Activated CD4-positive, alpha-beta T cell treated with anti-CD3 and anti-CD28 coated beads, Interleukin-2, amount 10 ng/mL, durations not matched to agents 24 days and 14 days (primary cell): ENCODE measurements at regions not wholly inside any gene's neighbourhood (a gene's known extent, or its start where the extent isn't known, plus 50 kb on each side); places are given as distances from the start of the nearest gene placed in this dataset.

Experiments used
- DNase-seq: peaks from one replicate; pipeline ENCODE4 v3.0.0; 2022
- H3K27ac Mint-ChIP-seq: one replicate; pipeline ENCODE4 v1.8.0; 2022; ENCODE audit warnings: mild to moderate bottlenecking, mixed read lengths
- H3K27me3 Mint-ChIP-seq: one replicate; pipeline ENCODE4 v1.8.0; 2022; ENCODE audit warnings: mixed read lengths
- H3K36me3 Mint-ChIP-seq: one replicate; pipeline ENCODE4 v1.8.0; 2022; ENCODE audit warnings: low read depth, mild to moderate bottlenecking, mixed read lengths
- H3K4me1 Mint-ChIP-seq: one replicate; pipeline ENCODE4 v1.8.0; 2021; ENCODE audit warnings: mixed read lengths
- H3K4me3 Mint-ChIP-seq: one replicate; pipeline ENCODE4 v1.8.0; 2022; ENCODE audit warnings: mild to moderate bottlenecking, moderate library complexity, mixed read lengths
- H3K9me3 Mint-ChIP-seq: one replicate; pipeline ENCODE4 v1.8.0; 2021; ENCODE audit warnings: mixed read lengths
- intact Hi-C: fragments of 100-400 bp; cut with micrococcal nuclease; formaldehyde crosslinking; loops from one replicate; pipeline ENCODE4 v1.15.1; 2023

DNA sequence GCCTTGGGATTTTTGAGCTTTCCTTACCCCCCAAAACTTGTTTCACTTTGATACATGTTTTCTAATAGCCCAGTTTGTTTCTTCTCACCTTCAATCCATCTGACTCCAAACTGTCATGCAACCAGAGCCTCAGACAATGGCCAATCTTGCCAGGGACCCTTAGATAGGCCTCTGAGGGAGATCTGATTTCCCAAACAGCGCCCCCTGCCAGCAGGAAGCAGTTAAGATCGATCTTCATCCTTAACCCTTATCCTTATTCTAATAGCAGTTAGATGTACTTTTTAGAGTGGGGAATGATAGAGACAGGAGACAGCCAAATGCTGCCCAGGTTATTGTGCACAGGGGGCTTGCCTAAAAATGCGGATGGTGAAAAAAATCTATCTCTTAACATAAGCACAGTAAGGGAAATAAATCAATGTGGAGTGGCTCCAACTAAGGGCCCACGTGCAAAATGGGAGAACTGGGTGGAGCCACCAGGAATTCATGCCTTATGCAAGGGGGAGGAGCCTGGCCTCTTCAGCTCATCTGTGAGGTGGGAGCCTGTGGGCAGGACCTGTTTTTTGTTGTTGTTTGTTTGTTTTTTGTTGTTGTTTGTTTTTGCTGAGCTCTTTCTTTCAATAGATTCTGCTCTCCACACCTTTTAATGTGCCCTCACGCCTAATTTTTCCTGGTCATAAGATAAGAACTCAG, 833.6 kb upstream of the AGA start:
- Mint-ChIP-seq H3K36me3 (no peaks in the 10 kb centered on the region), H3K4me3 (no peak overlapping the region), H3K4me1 (no peaks in the 10 kb centered on the region), H3K27me3 (no peaks in the 10 kb centered on the region), H3K9me3 (no peaks in the 10 kb centered on the region), H3K27ac (no peak overlapping the region)
- no peak for DNase-seq
- intact Hi-C loops, result no loop called here

DNA sequence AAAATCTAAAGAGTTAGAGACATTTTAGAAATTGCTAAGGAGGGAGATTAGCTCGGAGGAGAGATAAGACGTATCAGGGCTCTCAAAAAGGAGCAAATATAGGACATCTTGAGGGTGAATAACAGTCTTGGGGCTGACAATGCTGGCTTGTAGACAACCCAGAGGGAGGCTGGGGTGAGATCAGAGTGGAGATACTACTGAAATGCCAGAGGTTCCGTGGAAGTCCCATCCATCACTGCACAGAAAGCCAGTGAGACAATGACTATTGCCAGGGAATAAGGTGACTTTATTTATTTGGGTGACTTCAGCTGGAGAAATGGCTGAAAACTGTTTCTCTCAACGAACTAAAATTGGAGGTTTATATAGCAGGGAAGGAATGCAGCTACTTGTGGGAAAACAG, 838.1 kb upstream of the AGA start:
- intact Hi-C loops, result no loop called here
- Mint-ChIP-seq H3K27me3 (no peaks in the 10 kb centered on the region), H3K4me3 (no peak overlapping the region), H3K27ac (no peak overlapping the region), H3K4me1 (no peaks in the 10 kb centered on the region), H3K9me3 (no peaks in the 10 kb centered on the region), H3K36me3 (no peaks in the 10 kb centered on the region)
- DNase-seq, result no peak

DNA sequence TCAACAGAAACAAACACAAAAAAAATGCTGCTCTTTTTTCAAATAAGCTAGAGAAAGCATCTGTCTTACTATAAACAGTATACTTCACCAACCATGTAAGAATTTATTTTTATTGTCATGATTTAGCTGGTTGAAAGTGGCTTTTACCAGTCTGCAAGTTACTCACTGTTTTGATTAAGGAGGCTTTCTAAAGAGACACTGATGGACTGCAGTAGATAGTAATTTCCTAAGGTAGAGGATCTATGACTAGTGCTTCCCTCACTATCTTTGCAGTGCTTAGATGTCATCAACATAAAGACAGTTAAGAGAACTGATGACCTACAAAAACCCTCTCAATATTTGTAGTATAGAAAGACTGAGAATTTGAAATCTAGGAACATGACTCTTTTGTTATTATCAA, 846.2 kb upstream of the AGA start:
- no peaks in the 10 kb centered on the region for H3K27me3 Mint-ChIP-seq
- no peak for DNase-seq
- intact Hi-C loops, result no loop called here
- no peaks in the 10 kb centered on the region for H3K4me1 Mint-ChIP-seq
- no peaks in the 10 kb centered on the region for H3K9me3 Mint-ChIP-seq
- H3K4me3 Mint-ChIP-seq, result no peak overlapping the region
- H3K27ac Mint-ChIP-seq, result no peak overlapping the region
- no peaks in the 10 kb centered on the region for H3K36me3 Mint-ChIP-seq

DNA sequence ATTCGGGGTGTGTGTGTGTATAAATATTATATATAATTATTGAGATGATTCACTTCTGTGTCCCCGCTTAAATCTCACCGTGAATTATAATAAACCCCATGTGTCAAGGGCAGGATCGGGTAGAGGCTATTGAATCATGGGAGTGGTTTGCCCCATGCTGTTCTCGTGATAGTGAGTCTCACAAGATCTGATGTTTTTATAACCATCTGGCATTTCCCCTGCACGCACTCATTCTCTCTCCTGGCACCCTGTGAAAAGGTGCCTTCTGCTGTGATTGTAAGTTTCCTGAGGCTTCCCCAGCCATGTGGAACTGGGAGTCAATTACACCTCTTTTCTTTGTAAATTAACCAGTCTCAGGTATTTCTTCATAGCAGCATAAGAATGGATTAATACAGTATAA, 851.4 kb upstream of the AGA start:
- no peak overlapping the region for H3K4me3 Mint-ChIP-seq
- no peaks in the 10 kb centered on the region for H3K4me1 Mint-ChIP-seq
- no peak overlapping the region for H3K27ac Mint-ChIP-seq
- peaks cover 5% of the 10 kb centered on the region for H3K9me3 Mint-ChIP-seq
- intact Hi-C loops, result no loop called here
- no peaks in the 10 kb centered on the region for H3K27me3 Mint-ChIP-seq
- no peak for DNase-seq
- no peaks in the 10 kb centered on the region for H3K36me3 Mint-ChIP-seq

DNA sequence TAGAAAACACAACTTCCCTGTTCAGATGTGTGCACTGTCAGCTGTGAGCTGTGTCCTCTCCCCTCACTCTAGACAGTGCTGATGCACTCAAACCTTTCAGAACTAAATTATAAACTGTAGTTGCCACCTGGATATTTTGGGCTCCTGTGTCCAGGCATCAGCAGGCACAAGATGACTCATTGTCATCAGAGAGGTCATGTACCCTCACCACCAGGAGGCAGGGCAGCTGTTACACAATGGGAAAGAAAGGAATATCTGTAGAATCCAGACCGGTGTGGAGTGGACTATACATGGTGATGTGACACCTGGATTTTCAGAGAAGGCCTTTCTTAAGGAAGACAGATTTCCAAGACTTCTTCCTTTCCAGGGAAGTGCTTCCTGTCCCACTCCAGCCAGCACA, 854.4 kb upstream of the AGA start:
- no peaks in the 10 kb centered on the region for H3K27me3 Mint-ChIP-seq
- H3K4me3 Mint-ChIP-seq, result no peak overlapping the region
- no peak overlapping the region for H3K27ac Mint-ChIP-seq
- DNase-seq, result no peak
- no peaks in the 10 kb centered on the region for H3K36me3 Mint-ChIP-seq
- no peaks in the 10 kb centered on the region for H3K4me1 Mint-ChIP-seq
- intact Hi-C loops, result no loop called here
- H3K9me3 Mint-ChIP-seq, result peaks cover 5% of the 10 kb centered on the region

DNA sequence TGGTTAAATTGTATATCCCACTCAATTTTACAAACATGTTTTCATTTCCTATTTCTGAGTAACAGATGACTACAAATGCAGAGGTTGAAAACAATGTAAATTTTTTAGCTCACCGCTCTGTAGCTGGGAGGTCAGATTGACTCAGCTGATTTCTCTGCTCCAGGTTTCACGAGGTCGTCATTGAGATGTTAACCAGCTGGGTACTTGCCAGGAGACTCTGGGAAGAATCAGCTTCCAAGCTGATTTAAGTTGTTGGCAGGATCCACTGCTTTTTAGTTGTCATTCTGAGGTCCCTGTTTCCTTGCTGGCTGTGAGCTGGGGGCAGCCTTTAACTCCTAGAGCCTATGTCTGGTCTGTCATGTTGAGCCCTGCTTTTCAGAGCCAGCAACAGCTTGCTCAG, 864.3 kb upstream of the AGA start:
- no peaks in the 10 kb centered on the region for H3K4me1 Mint-ChIP-seq
- intact Hi-C loops, result no loop called here
- no peaks in the 10 kb centered on the region for H3K9me3 Mint-ChIP-seq

DNA sequence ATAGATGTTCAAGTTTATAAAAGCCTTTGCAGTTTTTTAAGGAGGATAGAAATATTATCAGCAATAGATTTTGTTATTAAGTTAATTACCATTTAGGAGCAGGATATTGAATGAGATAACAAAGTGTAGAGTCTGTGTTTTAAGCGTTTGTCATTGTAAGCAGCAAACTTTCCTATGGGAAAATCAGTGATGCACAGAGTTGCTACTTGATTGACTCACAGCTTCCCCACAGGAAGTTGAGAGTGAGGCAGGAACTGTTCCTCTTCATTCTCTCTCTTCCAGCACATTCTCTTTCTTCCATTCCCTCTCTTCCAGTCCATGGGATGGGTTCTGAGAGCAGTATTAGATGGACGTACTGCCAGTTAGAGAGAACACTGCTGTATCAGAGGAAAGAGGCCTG, 867.7 kb upstream of the AGA start:
- no peak for DNase-seq
- Mint-ChIP-seq H3K27me3 (no peaks in the 10 kb centered on the region), H3K27ac (no peak overlapping the region), H3K4me1 (no peaks in the 10 kb centered on the region), H3K9me3 (no peaks in the 10 kb centered on the region), H3K4me3 (no peak overlapping the region), H3K36me3 (no peaks in the 10 kb centered on the region)
- intact Hi-C loops, result no loop called here

More for the DNA sequence above, 864.3 kb upstream of the AGA start:
- no peak for DNase-seq
- no peaks in the 10 kb centered on the region for H3K36me3 Mint-ChIP-seq
- no peaks in the 10 kb centered on the region for H3K27me3 Mint-ChIP-seq
- H3K27ac Mint-ChIP-seq, result no peak overlapping the region
- H3K4me3 Mint-ChIP-seq, result no peak overlapping the region

DNA sequence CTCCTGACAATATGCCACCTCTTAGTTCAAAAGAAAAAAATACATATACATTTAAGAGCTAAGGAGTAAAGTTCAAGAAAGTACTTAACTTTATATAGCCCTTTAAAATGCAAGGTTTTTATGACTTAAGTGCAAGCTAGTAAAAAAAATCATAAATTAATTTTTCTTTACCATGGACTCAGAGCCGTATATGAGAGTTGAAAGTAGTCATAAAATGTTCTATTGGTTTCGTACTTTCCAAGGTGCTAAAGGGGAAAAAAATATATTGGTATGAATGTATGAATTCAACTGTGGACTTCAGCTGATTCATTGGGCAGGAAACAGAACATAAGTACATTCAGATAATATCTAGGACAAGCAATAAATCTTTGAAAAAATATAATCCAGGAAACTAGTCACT, 869.8 kb upstream of the AGA start:
- Mint-ChIP-seq H3K27ac (no peak overlapping the region), H3K36me3 (no peaks in the 10 kb centered on the region), H3K27me3 (no peaks in the 10 kb centered on the region), H3K9me3 (no peaks in the 10 kb centered on the region), H3K4me1 (no peaks in the 10 kb centered on the region), H3K4me3 (no peak overlapping the region)
- DNase-seq, result no peak
- intact Hi-C loops, result no loop called here

DNA sequence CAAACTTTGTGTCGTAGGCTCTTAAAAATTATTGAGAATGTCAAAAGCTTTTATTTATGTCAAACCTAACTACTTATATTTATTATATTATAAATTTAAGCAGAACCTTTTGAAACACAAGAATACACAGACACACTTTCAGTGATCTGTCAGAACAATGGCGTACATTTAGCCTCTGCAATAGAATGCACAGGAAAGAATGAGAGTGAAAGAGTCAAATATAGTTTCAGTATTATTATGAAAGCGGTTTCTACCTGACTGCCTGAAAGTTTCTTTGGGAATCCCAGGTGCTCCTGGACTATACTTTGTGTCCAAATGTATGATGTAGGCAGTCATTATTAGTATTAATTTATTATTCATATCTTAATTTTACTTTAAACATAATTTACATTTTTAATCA, 872.0 kb upstream of the AGA start:
- DNase-seq, result no peak
- intact Hi-C loops, result no loop called here
- Mint-ChIP-seq H3K9me3 (no peaks in the 10 kb centered on the region), H3K4me3 (no peak overlapping the region), H3K36me3 (no peaks in the 10 kb centered on the region), H3K27me3 (no peaks in the 10 kb centered on the region), H3K27ac (no peak overlapping the region), H3K4me1 (no peaks in the 10 kb centered on the region)

DNA sequence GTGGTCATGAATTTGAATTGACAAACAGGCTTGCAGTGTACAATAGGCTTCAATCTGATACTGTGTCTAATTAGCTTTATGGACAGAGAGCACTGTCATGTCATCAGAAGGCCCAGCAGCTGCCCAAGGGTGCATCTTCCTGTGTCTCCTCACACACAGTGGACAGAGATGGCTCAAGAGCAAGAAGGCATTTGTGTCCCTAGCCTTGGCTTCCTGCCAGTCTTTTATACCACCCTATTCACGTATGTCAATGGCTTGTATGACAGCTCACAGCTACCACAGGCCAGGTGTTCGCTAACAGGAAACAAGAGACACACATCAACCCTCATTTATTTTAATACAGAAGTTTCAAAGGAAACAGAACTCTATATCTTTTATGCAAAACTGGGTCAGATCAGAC, 874.0 kb upstream of the AGA start:
- Mint-ChIP-seq H3K36me3 (no peaks in the 10 kb centered on the region), H3K27me3 (no peaks in the 10 kb centered on the region), H3K27ac (no peak overlapping the region), H3K4me1 (no peaks in the 10 kb centered on the region), H3K4me3 (no peak overlapping the region), H3K9me3 (peaks cover 5% of the 10 kb centered on the region)
- intact Hi-C loops, result no loop called here
- no peak for DNase-seq

DNA sequence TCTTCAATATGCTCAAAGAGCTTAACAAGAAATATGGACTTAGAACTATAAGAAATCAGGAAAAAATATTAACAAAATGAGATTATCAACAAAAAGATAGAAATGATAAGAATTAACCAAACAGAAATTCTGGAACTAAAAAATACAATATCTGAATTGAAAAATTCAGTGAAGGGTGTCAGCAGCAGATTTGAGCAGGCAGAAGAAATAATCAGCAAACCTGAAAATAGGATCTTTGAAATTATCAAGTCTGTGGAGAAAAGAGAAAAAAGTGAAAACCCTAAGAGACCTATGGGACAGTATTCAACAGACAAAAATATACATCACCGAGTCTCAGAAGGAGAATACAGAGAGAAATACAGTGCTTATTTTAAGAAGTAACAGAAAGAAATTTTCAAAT, 877.8 kb upstream of the AGA start:
- no peak overlapping the region for H3K4me3 Mint-ChIP-seq
- H3K27me3 Mint-ChIP-seq, result no peaks in the 10 kb centered on the region
- intact Hi-C loops, result no loop called here
- H3K27ac Mint-ChIP-seq, result no peak overlapping the region
- H3K9me3 Mint-ChIP-seq, result peaks cover 5% of the 10 kb centered on the region
- H3K36me3 Mint-ChIP-seq, result no peaks in the 10 kb centered on the region
- H3K4me1 Mint-ChIP-seq, result no peaks in the 10 kb centered on the region
- DNase-seq, result no peak

DNA sequence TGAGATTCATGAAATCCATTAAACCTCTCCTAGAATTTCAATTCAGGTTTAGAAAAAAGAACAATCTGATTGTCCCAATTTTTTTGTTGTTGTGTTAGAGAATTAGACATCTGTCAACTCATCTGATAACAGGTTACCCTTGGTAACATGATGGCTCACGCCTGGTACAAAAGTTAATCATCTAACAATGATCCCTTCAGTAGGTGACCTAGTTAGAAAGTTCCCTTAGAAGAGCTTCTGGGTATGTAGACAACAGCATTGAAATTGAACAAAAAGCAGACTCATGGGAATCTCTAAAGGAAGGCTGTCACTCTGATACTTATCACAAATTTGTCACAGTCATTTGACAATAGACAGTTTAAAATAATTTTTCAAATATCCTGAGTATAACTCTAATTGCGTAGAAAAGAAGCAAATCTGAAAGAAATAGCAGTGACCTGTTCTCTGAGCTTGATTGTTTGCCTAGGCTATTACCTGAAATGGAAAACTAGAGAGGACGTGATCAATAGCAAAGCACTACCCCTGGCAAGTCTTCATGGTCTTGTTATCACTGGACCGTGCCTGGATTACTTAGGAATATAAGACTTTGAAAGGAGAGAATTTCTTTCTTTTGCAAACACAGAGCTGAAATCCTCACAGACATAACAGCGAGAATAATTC, 880.4 kb upstream of the AGA start:
- no peak overlapping the region for H3K27ac Mint-ChIP-seq
- H3K4me1 Mint-ChIP-seq, result no peaks in the 10 kb centered on the region
- H3K9me3 Mint-ChIP-seq, result peaks cover 5% of the 10 kb centered on the region
- DNase-seq, result no peak
- intact Hi-C loops, result no loop called here
- no peak overlapping the region for H3K4me3 Mint-ChIP-seq
- H3K27me3 Mint-ChIP-seq, result no peaks in the 10 kb centered on the region
- H3K36me3 Mint-ChIP-seq, result no peaks in the 10 kb centered on the region

DNA sequence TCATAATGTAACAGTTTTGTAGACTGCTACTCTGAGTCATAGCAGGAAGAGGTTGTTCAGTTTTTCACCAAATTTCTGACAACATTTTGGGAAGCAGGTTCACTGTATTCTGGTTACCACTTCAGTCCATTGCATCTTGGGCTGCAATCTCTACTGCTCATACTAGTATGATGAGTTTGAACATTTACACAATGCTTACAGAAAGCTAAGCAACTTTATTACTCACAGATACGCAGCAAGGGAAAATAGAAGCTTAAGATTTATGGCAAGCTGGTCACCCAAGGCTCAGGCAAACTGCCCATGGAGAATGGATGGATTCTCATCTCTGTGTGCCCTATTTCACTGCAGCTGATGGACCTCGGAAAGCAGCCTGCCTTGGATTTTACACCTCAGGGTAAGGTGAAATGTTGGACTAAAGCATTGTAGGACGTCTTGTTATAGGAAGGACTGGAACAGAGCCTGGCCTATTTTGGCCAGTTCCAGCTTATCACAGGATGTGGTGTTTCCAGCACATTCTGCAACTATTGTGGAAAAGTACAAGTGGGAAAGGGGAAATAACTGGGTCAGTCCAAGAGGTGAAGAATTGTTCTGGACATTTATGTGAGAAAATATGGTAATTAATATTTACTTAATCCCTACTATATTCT, 887.1 kb upstream of the AGA start:
- Mint-ChIP-seq H3K9me3 (no peaks in the 10 kb centered on the region), H3K4me1 (no peaks in the 10 kb centered on the region), H3K27ac (no peak overlapping the region), H3K36me3 (no peaks in the 10 kb centered on the region), H3K4me3 (no peak overlapping the region), H3K27me3 (no peaks in the 10 kb centered on the region)
- no peak for DNase-seq
- intact Hi-C loops, result no loop called here

DNA sequence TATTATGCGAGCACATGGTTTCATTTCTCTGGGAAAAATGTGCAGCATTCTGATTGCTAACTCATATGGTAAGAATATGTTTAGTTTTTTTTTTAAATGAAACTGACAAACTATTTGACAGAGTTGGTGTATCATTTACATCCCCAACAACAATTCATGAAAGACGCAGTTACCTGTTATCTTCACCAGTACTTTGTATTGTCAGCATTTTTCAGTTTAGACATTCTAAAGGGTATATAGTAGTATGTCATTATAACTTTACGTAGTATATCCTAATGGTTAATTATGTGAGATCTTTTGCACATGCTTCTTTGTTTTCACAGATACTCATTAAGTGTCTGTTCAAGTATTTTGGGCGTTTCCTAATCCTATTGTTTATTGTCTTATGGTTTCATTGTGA, 891.1 kb upstream of the AGA start:
- DNase-seq, result no peak
- intact Hi-C loops, result no loop called here
- Mint-ChIP-seq H3K27ac (no peak overlapping the region), H3K27me3 (no peaks in the 10 kb centered on the region), H3K9me3 (no peaks in the 10 kb centered on the region), H3K4me1 (no peaks in the 10 kb centered on the region), H3K36me3 (no peaks in the 10 kb centered on the region), H3K4me3 (no peak overlapping the region)

DNA sequence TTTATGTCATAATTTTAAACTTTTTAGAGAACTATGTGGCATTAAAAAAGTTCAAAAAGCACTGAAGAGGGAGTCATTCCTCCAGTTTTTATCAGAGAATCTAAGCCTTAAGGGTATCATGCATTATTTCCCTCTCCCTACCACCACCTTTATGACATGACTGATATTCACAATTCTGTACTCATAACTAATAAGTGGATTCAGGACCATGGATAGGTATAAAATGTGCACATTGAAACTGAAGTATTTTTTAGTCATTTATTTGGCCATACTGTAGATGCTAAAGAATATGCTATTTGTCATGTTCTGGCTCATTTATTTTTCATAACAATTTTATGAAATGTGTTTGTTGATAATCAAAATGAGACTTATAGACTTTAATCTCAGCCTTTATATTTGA, 897.5 kb upstream of the AGA start:
- no peaks in the 10 kb centered on the region for H3K27me3 Mint-ChIP-seq
- no peak overlapping the region for H3K27ac Mint-ChIP-seq
- H3K36me3 Mint-ChIP-seq, result no peaks in the 10 kb centered on the region
- DNase-seq, result no peak
- intact Hi-C loops, result no loop called here
- no peaks in the 10 kb centered on the region for H3K4me1 Mint-ChIP-seq
- H3K9me3 Mint-ChIP-seq, result no peaks in the 10 kb centered on the region
- H3K4me3 Mint-ChIP-seq, result no peak overlapping the region
